GM23338 (cell line): ENCODE measurements at regions not wholly inside any gene's neighbourhood (a gene's known extent, or its start where the extent isn't known, plus 50 kb on each side); places are given as distances from the start of the nearest gene placed in this dataset.

ENCODE experiments used
- ATAC-seq: fragments of 200-7000 bp; cut with Tn5 transposase; 3 replicates; pipeline ENCODE4 v1.9.1; 2020
- DNase-seq: peaks from one replicate; pipeline ENCODE4 v3.0.0-alpha.2; 2015; ENCODE audit warnings: low spot score
- H2AFZ ChIP-seq: fragments of 200-600 bp; sonication (generic); 2 replicates; pipeline ENCODE4 v1.8.0; 2016; ENCODE audit warnings: antibody characterized with exemption, mild to moderate bottlenecking, moderate library complexity
- H3F3A ChIP-seq: fragments of 200-600 bp; sonication (generic); replicated peaks from 2 replicates; pipeline ENCODE4 v1.8.0; 2017; ENCODE audit warnings: antibody characterized with exemption, mixed run types, low read depth
- H3K27ac ChIP-seq: fragments of 200-600 bp; sonication (generic); 2 replicates; pipeline ENCODE4 v1.6.1; 2016; ENCODE audit warnings: low read depth
- H3K27me3 ChIP-seq: fragments of 200-600 bp; sonication (generic); 2 replicates; pipeline ENCODE4 v1.8.0; 2016; ENCODE audit warnings: mild to moderate bottlenecking, mixed run types, moderate library complexity; ENCODE audit not compliant: insufficient read depth
- H3K36me3 ChIP-seq: fragments of 200-600 bp; sonication (generic); 2 replicates; pipeline ENCODE4 v1.8.0; 2016; ENCODE audit warnings: mild to moderate bottlenecking; ENCODE audit not compliant: insufficient read depth
- H3K4me1 ChIP-seq: fragments of 200-600 bp; sonication (generic); 2 replicates; pipeline ENCODE4 v1.8.0; 2016; ENCODE audit warnings: mild to moderate bottlenecking, moderate library complexity; ENCODE audit not compliant: insufficient read depth
- H3K4me2 ChIP-seq: fragments of 200-600 bp; sonication (generic); 2 replicates; pipeline ENCODE4 v1.7.1; 2017; ENCODE audit warnings: mixed run types
- H3K4me3 ChIP-seq: fragments of 200-600 bp; sonication (generic); 2 replicates; pipeline ENCODE4 v1.6.1; 2016; ENCODE audit warnings: mixed run types
- H3K79me2 ChIP-seq: fragments of 200-600 bp; sonication (generic); replicated peaks from 2 replicates; pipeline ENCODE4 v1.8.0; 2017; ENCODE audit warnings: mild to moderate bottlenecking; ENCODE audit not compliant: insufficient read depth
- H3K9me2 ChIP-seq: fragments of 200-600 bp; sonication (generic); 2 replicates; pipeline ENCODE4 v1.8.0; 2017; ENCODE audit not compliant: insufficient read depth
- H4K20me1 ChIP-seq: fragments of 200-600 bp; sonication (generic); replicated peaks from 2 replicates; pipeline ENCODE4 v1.8.0; 2017; ENCODE audit warnings: mild to moderate bottlenecking; ENCODE audit not compliant: insufficient read depth
- H3K27ac Mint-ChIP-seq: 2 replicates; pipeline ENCODE4 v1.8.0; 2020; ENCODE audit warnings: inconsistent platforms, mild to moderate bottlenecking, moderate library complexity, mixed read lengths
- H3K27me3 Mint-ChIP-seq: 3 replicates; pipeline ENCODE4 v1.8.0; 2022; ENCODE audit warnings: low read depth, mild to moderate bottlenecking, moderate library complexity, mixed read lengths, inconsistent platforms; ENCODE audit not compliant: insufficient read depth, poor library complexity
- H3K36me3 Mint-ChIP-seq: 3 replicates; pipeline ENCODE4 v1.8.0; 2021; ENCODE audit warnings: low read depth, mild to moderate bottlenecking, inconsistent platforms, moderate library complexity, mixed read lengths
- H3K4me1 Mint-ChIP-seq: 3 replicates; pipeline ENCODE4 v1.8.0; 2020; ENCODE audit warnings: mild to moderate bottlenecking, inconsistent platforms, mixed read lengths
- H3K4me3 Mint-ChIP-seq: 3 replicates; pipeline ENCODE4 v1.8.0; 2021; ENCODE audit warnings: moderate library complexity, mild to moderate bottlenecking, inconsistent platforms, mixed read lengths
- H3K9me3 Mint-ChIP-seq: 3 replicates; pipeline ENCODE4 v1.8.0; 2020; ENCODE audit warnings: moderate library complexity, mild to moderate bottlenecking, inconsistent platforms, mixed read lengths
- CREB1 ChIP-seq: fragments of 250-450 bp; sonication (Bioruptor Pico); IDR thresholded peaks from 2 replicates; pipeline ENCODE4 v1.5.0; 2020; ENCODE audit warnings: low read depth, mild to moderate bottlenecking, moderate library complexity
- CTCF ChIP-seq, 2 experiments: fragments of 200-600 bp in 1 of 2; sonication (generic) in 1 of 2; conservative IDR thresholded peaks; 2 replicates each; pipeline versions ENCODE4 v1.5.1 to v1.6.1; 2016 to 2017; ENCODE audit warnings: antibody characterized with exemption in 2 of 2, low read depth in 2 of 2, mild to moderate bottlenecking in 2 of 2, moderate library complexity in 1 of 2
- ETS1 ChIP-seq: IDR thresholded peaks from 2 replicates; pipeline ENCODE4 v1.6.1; 2016; ENCODE audit warnings: antibody characterized with exemption
- EZH2 ChIP-seq: fragments of 200-600 bp; sonication (generic); IDR thresholded peaks from one replicate; pipeline ENCODE4 v1.8.0; 2017; ENCODE audit warnings: antibody characterized with exemption, mild to moderate bottlenecking, low read depth; ENCODE audit not compliant: unreplicated experiment
- EZH2phosphoT487 ChIP-seq: fragments of 200-600 bp; sonication (generic); IDR thresholded peaks from one replicate; pipeline ENCODE4 v1.8.1; 2018; ENCODE audit warnings: antibody characterized with exemption; ENCODE audit not compliant: unreplicated experiment
- JUNB ChIP-seq: IDR thresholded peaks from one replicate; pipeline ENCODE4 v1.6.1; 2016; ENCODE audit warnings: antibody characterized with exemption; ENCODE audit not compliant: unreplicated experiment
- NANOG ChIP-seq: IDR thresholded peaks from 2 replicates; pipeline ENCODE4 v1.6.1; 2016; ENCODE audit warnings: antibody characterized with exemption, borderline replicate concordance
- POLR2AphosphoS5 ChIP-seq: IDR thresholded peaks from 2 replicates; pipeline ENCODE4 v1.6.1; 2016; ENCODE audit warnings: antibody characterized with exemption, low read depth
- REST ChIP-seq: IDR thresholded peaks from one replicate; pipeline ENCODE4 v1.6.1; 2018; ENCODE audit warnings: antibody characterized with exemption; ENCODE audit not compliant: unreplicated experiment
- STAT1 ChIP-seq: IDR thresholded peaks from one replicate; pipeline ENCODE4 v1.6.1; 2016; ENCODE audit warnings: antibody characterized with exemption; ENCODE audit not compliant: unreplicated experiment
- ZNF114 ChIP-seq: fragments of 250-450 bp; sonication (Bioruptor Pico); IDR thresholded peaks from 2 replicates; pipeline ENCODE4 v1.5.0; 2020; ENCODE audit warnings: mild to moderate bottlenecking, moderate library complexity
- ZNF331 ChIP-seq: fragments of 250-450 bp; sonication (Bioruptor Pico); IDR thresholded peaks from 2 replicates; pipeline ENCODE4 v1.5.0; 2020; ENCODE audit warnings: low read depth, mild to moderate bottlenecking, moderate library complexity
- ZNF462 ChIP-seq: fragments of 250-450 bp; sonication (Bioruptor Pico); IDR thresholded peaks from 2 replicates; pipeline ENCODE4 v1.5.0; 2020; ENCODE audit warnings: mild to moderate bottlenecking, moderate library complexity

GRCh38 chr7:24368161-24368560, 84.2 kb downstream of the NPY start:
- Histone ChIP-seq H4K20me1 (no peaks in the 10 kb centered on the region), H3K79me2 (no peaks in the 10 kb centered on the region), H3K36me3 (no peaks in the 10 kb centered on the region), H3K27me3 (no peaks in the 10 kb centered on the region), H3K4me1 (peaks cover 16% of the 10 kb centered on the region), H3K27ac (no peak overlapping the region), H3K4me2 (no peak overlapping the region), H3K4me3 (no peak overlapping the region), H3F3A (no peaks in the 10 kb centered on the region), H3K9me2 (peaks cover 9% of the 10 kb centered on the region; the same call in 1 of the 2 replicates), H2AFZ (no peak overlapping the region)
- TF ChIP-seq POLR2AphosphoS5 (no peak), CTCF (conservative IDR thresholded peaks at IDR 0.05; ENCODE audit: low read depth in 2 of 2) (no peak), ETS1 (no peak), ZNF114 (CRISPR knock-in tag) (no peak), EZH2phosphoT487 (no peak), CREB1 (no peak), JUNB (no peak), ZNF462 (no peak), REST (no peak), STAT1 (no peak), EZH2 (no peak), ZNF331 (CRISPR knock-in tag) (no peak), NANOG (no peak)
- H3K4me1 Mint-ChIP-seq: peaks cover 30% of the 10 kb centered on the region
- no peak overlapping the region for H3K4me3 Mint-ChIP-seq
- H3K27me3 Mint-ChIP-seq: no peaks in the 10 kb centered on the region
- peaks cover 20% of the 10 kb centered on the region for H3K36me3 Mint-ChIP-seq
- no peak for ATAC-seq
- H3K27ac Mint-ChIP-seq: no peak overlapping the region
- H3K9me3 Mint-ChIP-seq: peaks cover 6% of the 10 kb centered on the region; the same call in 2 of the 3 replicates
- no peak for DNase-seq
